HL-60/S4 (cell line): ENCODE measurements at regions not wholly inside any gene's neighbourhood (a gene's known extent, or its start where the extent isn't known, plus 50 kb on each side); places are given as distances from the start of the nearest gene placed in this dataset.

Experiments used
- in situ Hi-C: fragments of 300-500 bp; cut with MboI; formaldehyde crosslinking; loops from 2 replicates; pipeline ENCODE4 v1.14.3; 2022; ENCODE audit warnings: low sequenced_read_pairs

- in situ Hi-C loops: no loop called here
Observed at GRCh38 chr20:11032611-11033010, 358.8 kb upstream of the JAG1 start.

GRCh38 chr20:11034025-11034424 is 360.2 kb upstream of the JAG1 start:
- in situ Hi-C loops: no loop called here

- in situ Hi-C loops: no loop called here
Observed at GRCh38 chr20:11035211-11035610, 361.4 kb upstream of the JAG1 start.

GRCh38 chr20:11041396-11041795 is 367.6 kb upstream of the JAG1 start:
- in situ Hi-C loops: no loop called here

DNA sequence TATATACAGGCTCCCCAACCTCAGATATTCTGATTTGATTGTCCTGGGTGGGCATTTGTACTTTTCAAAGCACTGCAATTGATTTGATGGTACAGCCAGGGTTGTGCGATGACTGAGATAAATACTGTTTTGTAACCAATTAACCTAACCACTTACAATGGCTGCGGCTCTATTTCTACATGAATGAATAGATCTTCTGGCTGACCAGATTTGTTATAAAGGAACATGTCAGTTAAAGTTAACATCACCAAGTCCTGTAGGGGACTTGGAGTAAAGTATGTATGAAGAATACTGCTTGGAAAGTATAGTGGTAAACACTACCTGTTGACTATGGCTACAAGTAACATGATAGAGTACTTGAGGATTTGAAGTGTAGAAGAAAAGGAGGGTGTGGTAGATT is 369.2 kb upstream of the JAG1 start:
- in situ Hi-C loops: no loop called here

- in situ Hi-C loops: no loop called here
Observed at GRCh38 chr20:11044561-11044960, 370.8 kb upstream of the JAG1 start.

- in situ Hi-C loops: no loop called here
Observed at GRCh38 chr20:11045412-11046175, 371.8 kb upstream of the JAG1 start.

DNA sequence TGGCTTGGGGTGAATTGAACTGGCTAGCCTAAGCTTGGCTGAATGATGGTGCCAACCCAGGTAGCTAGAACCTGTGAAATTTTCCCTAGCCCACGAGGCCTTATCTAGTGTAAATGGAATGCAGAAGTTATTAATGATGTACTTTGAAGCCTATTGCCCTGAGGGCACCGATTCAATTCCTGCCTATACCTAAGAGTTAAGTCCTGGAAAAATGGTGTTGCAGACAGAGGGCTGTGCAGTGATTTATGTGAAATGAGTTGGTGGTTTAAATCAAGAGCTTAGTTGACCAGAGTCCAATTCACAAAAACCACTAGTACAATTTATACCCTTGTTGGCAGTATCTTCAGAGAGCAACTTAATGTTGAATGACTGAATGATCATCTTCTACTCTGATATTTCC is 373.8 kb upstream of the JAG1 start:
- in situ Hi-C loops: no loop called here

DNA sequence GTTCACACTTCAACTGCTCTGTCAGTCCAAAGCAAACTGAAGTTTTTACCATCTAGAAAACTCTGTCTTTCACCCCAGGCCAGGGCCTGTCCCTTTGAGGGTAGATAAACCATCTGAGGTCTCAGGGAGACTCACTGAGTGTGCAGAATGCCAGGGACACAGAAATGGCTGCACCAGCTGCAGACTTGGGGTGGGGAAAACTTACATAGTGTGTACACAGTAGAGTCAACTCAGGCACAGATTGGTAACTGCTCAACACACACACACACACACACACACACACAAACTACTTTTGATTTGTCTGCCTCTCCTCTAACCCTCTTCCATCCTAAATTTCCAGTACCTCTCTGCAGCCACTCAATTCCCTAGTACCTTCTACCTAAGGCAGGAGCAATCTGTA is 374.9 kb upstream of the JAG1 start:
- in situ Hi-C loops: no loop called here

GRCh38 chr20:11050350-11050749 is 376.6 kb upstream of the JAG1 start:
- in situ Hi-C loops: no loop called here

GRCh38 chr20:11051136-11051535 is 377.3 kb upstream of the JAG1 start:
- in situ Hi-C loops: no loop called here

DNA sequence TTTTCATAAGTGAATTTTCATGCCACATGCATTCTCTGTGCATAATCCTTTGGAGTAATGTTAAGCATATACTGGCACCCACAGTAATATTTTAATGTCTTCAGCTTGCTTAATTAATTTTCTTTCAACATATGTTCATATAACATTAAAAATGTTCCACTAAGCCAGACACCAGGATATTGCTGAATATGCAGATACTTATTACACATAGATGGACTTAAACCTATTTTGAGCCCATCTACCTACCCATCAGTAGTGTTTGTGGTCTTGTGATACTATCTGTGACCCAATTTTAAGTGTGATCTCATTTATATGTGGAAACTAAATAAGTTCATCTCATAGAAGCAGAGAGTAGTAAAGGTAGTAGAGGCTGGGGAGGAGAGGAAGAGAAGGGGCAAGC is 379.5 kb upstream of the JAG1 start:
- in situ Hi-C loops: no loop called here

DNA sequence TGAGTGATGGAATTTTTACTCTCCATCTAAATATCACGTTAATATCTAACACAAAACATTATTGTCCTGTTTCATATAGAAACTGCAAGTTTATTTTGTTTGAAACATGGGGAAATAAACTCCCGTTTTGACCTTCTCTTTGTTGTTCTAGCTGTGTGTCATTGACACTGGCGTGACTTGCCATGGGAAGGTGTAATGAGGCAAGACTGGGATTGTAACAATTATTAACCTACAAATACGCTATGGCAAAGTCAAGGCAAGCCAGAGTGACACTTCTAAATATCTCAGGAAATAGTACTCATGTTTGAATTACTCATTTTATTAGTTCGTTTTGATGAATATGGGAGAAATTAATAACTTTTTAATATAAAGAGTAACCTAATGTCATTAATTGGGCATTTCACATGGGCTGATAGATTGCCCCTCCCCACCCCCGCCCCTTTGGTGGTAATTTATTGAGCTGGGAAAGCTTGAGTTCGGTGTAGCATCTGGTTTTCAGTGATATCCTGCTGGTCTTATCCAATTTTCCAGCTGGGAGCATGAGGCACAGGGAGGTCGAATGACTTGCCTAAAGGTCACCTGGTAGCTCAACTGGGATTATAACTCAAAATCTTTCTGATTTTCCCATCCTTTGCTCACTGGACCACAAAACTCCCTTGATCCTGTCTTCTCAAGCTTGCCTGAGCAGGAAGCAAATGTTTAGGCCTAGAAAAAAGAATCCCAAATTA is 380.6 kb upstream of the JAG1 start:
- in situ Hi-C loops: no loop called here

- in situ Hi-C loops: no loop called here
Observed at GRCh38 chr20:11056414-11056813, 382.6 kb upstream of the JAG1 start.

DNA sequence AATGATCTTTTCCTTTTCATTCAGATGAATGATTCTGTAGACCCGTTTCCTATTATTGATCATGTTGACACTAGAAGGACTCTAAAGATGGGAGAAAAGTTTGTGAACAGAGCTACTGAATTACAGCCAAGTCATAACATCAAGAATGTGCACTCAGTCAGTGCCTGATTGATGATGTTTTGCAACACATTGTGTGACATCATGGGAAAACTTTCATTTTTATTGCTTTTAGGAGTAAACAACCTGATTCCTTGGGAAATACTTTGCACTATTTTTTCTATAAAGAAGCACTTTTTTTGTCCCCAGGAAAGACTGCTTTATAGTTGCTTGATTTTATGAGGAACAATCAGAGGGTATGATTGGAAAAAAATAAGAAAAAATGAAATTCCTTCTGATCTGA is 383.8 kb upstream of the JAG1 start:
- in situ Hi-C loops: no loop called here

DNA sequence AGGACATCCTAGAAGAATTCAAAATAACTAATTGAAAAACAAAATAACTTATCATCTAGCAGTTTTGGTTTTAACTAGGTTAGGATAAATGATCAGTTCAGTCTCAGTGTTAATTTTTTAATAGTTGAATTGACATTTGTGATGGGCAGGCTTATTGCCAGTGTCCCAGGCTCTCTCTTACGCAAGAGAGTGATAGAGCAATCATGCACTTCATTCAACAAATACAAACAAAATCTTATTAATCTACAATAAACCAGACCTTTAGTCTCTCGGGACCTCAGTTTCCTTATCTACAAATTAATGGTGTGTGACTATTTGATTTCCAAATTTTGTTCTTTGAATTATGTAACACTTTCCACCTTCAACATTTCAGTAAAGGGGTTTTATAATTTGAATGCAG is 385.9 kb upstream of the JAG1 start:
- in situ Hi-C loops: no loop called here

DNA sequence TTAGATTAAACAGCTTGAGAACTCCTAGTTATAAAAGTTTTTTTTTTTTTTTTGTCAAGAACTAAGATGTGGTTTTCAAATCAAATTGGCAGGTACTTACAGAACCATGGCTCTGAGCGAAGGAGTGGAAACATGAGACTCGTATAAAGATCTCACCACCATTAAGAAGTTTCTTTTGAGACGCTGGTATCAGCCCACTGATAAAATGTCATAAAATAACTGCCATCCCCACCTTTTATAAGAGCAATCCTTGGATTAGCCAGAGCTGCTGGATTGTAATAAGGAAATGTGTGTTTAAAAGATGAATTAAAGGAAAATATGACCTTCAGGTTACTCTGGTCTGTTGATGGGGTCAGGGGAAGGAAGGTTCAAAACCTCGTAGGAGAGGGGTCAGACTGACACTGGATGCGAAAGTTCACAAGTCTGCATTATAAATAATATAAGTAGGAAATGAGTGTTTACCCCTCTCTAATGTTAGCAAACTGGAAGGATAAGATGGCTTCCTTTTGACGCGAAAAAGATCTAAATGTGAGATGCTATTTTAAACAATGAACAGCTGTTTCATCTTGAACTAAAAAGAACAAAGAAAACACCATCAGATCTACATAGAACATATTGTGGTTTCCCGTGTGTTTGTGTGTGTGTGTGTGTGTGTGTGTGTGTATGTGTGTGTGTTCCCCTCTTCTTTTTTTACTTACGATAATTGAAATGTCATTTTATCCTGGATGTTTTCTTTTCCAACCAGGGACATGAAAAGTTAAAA is 386.8 kb upstream of the JAG1 start:
- in situ Hi-C loops: no loop called here

- in situ Hi-C loops: no loop called here
Observed at GRCh38 chr20:11063444-11063843, 389.6 kb upstream of the JAG1 start.

DNA sequence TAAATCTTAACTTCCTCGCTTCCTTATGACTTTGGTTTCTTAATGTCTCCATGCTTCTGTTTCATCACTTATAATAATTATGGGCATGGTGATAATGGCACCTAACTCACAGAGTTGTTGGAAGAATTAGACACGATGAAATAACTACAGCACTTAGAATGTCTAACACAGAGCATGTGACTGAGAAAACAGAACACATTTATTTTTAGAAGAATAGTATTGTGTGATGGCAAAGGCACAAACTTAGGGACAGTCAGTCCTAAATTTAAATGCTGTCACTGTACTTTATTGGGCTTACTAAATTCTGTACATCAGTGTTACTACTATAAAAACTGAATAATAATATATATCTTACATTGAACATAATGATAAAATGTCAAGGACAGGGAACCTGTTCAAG is 391.1 kb upstream of the JAG1 start:
- in situ Hi-C loops: no loop called here

DNA sequence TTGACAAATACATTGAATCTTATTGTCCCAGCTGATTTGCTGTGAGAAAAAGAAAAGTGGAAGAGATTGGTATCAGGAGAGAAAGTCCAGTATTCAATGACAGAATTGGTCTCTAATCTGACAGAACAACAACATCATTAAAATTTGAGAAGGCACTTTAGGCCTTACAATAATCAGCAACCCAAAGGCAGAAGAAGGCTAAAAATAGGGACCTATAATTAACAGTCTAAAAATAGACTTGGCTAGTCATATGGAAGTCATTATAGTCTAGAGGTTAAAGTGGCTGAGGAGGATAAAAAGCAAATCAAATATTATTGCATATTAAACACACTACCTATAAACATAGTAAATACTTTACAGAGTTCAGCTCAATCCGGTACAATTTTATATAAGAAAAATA is 393.6 kb upstream of the JAG1 start:
- in situ Hi-C loops: no loop called here

DNA sequence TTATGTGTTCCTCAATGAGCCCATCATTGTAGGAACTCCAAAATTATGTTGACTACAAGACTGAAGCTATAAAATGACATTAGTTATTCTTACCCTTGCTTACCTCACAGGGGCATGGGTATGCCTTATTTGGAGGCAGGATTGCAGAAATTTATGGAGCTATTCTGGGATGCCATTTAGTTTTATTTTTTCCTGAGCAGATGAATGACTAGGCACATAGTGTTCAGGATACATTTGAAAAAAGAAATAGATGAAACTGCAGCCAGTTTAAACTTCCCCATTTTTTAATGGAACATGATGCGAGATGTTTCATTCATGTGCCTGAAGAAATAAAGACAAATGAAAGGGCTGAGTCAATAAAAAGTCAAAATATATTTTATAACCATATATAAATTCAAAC is 399.2 kb upstream of the JAG1 start:
- in situ Hi-C loops: no loop called here
